ENCODE measurements at regions not wholly inside any gene's neighbourhood (a gene's known extent, or its start where the extent isn't known, plus 50 kb on each side); places are given as distances from the start of the nearest gene placed in this dataset.

DNA sequence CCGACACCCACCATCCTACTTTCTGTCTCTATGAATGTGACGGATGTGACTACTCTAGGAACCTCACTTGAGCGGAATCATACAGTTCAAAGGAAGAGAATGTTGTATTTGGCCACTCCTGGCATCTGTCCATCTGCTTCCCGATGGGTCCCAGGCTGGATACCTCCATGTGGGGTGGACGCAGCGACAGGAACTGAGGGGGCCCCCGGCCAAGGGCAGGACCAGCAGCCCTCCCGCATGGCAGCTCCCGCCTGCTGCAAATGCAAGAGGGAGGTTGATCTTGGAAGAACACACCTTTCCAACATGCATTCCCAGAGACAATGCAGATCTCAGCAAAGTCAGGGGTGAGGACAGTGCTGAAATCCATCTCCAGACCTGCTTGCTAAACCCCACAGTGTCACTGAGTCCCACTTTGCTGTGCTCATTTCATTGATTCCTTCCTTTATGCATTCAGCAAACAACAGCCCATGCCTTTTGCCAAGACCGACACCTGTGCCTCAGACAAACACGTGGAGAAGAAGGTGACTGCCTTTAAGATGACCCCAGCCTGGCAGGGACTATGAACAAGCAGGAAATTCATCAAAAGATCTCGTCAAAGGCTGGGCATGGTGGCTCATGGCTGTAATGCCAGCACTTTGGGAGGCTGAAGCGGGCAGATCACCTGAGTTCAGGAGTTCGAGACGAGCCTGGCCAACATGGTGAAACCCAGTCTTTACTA is 246.2 kb downstream of the CTTN start:
- no peak overlapping the region for H3K27ac Mint-ChIP-seq
- H3K9me3 Mint-ChIP-seq, result peaks cover 3% of the 10 kb centered on the region
- H3K36me3 Mint-ChIP-seq, result no peaks in the 10 kb centered on the region
- no peaks in the 10 kb centered on the region for H3K4me1 Mint-ChIP-seq
- ATAC-seq, result no peak
- no peak overlapping the region for H3K4me3 Mint-ChIP-seq
- peaks cover 39% of the 10 kb centered on the region for H3K27me3 Mint-ChIP-seq

DNA sequence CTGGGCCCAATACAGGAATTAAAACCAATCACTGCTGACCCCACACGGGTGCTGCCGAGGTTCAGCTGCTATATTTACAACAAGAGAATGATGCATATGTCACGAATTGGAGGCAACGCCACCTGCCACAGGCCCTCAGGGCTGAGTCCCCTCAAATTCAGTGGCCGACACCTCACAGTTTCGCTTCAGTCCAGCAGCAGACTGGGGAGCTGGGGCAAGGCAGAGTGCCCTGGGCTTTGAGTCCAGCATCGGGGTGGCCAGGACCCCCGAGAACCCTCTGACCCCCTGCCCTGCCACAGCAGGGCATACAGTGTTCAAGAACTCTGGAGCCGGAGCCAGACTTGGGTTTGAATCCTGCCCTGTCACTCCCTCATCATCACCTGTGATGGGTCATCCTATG is 247.2 kb downstream of the CTTN start:
- no peaks in the 10 kb centered on the region for H3K4me1 Mint-ChIP-seq
- H3K27ac Mint-ChIP-seq, result no peak overlapping the region
- ATAC-seq, result no peak
- H3K27me3 Mint-ChIP-seq, result peaks cover 39% of the 10 kb centered on the region
- peaks cover 3% of the 10 kb centered on the region for H3K9me3 Mint-ChIP-seq
- H3K36me3 Mint-ChIP-seq, result no peaks in the 10 kb centered on the region
- H3K4me3 Mint-ChIP-seq, result no peak overlapping the region

DNA sequence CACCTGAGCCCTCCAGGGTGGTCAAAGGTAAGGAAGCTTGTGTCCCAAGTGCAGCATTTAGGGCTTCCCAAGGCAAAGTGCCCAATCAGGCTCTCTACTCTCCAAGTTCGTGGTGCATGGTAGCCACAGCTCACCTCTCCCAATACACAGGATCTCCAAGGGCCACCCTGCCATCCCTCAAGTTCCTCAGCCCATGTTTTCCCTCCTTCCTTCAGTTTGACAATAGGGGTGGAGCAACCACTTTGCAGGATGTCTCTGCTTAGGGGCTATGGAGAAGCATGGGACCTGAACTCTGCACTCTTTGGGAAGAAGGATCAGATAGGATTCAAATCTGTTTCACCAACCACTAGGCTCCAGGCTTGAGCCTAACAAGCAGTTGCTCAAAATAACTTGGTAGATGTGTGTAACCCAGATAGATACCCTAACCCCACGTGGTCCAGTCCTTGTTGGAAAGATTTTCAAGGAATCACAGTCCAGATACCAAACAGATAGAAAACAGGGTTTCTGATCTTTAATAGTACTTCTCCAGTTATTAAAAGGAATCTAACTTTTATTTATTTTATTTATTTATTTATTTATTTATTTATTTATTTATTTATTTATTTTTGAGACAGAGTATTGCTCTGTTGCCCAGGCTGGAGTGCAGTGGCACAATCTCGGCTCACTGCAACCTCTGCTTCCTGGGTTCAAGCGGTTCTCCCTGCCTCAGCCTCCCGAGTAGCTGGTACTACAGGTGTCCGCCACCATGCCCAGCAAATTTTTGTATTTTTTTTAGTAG is 248.1 kb downstream of the CTTN start:
- Mint-ChIP-seq H3K4me1 (no peaks in the 10 kb centered on the region), H3K9me3 (peaks cover 3% of the 10 kb centered on the region), H3K36me3 (no peaks in the 10 kb centered on the region), H3K4me3 (no peak overlapping the region), H3K27ac (no peak overlapping the region), H3K27me3 (peaks cover 39% of the 10 kb centered on the region)
- ATAC-seq, result no peak

DNA sequence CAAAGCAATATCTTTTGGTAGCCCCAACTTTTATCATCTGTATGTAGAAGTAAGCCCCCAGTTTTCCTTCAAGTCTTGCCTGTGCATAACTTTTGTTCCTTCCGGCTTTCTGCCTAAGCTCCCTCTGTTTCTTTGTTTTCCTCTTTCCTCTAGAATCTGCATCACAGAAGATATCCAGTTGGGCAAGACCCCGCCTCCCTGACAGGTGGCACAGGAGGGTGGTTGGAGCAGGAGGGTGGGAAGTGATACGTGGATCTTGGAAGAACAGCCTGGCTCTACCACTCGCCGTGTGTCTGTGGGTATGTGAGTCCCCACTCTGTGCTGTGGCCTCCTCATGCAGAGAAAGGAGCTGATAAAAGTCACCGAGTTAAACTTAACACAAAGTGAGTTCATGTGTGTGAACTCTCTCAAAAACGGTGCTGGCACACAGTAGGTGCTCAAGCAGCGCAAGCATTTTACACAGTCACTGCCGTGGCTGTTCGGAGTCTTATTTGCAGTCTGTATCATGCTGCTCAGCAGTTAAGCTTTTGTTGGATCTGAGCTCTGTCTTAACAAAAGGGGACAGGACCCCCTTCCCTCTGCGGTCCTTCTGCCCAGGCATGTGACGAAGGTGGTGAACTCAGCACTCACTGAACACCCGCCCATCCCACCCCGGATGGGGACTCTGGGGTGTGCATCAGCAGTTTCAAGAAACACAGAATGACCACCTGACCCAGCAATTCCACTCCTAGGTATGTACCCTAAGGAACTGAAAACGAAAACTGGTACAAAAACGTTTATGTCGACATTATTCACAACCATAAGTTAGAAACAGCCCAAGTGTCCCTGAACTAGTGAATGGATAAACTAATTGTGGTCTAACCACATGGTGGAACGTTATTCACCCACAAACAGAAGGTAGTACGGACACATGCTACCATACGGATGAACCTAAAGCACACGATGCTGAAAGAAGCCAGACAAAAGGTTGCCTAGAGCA is 249.1 kb downstream of the CTTN start:
- no peak for ATAC-seq
- no peak overlapping the region for H3K27ac Mint-ChIP-seq
- H3K4me1 Mint-ChIP-seq, result no peaks in the 10 kb centered on the region
- H3K27me3 Mint-ChIP-seq, result peaks cover 39% of the 10 kb centered on the region
- no peaks in the 10 kb centered on the region for H3K36me3 Mint-ChIP-seq
- no peak overlapping the region for H3K4me3 Mint-ChIP-seq
- peaks cover 3% of the 10 kb centered on the region for H3K9me3 Mint-ChIP-seq

DNA sequence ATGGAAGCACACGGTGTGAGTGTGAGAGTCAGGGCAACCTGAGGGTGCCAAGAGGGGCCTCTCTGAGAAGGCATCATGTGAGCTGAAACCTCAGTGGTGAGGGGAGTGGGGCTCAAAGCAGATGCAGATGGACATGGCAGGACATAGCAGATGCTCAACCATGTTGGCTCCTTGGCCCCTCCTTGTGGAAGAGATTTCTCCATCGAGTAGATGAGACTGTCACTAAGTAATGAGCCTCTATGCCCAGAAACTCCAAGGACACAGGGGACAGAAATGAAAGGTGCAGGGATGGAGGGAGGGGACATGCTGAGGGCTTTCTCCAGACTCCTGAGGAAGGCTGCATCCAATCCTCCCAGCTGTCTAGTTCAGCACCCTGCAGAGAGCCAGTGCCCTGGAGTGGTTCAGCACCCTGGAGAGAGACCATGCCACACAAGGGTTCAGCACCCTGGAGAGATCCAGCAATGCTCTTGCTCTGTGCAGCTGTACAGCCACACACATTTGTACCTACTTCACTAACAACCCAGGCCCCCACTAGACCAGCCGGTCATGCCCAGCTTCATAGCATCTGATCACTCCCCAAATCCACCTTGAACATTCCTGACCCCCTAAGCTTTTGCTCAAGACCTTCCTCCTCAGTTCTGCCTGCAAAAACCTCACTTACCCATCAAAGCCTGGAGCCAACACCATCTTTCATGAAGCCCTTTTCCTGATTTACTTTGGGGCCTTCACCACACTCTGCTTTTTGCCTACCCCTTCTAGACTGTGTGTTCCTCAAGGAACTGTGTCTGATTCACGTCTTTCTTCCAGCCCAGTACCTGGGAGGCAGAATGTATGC is 252.0 kb downstream of the CTTN start:
- peaks cover 3% of the 10 kb centered on the region for H3K9me3 Mint-ChIP-seq
- ATAC-seq, result peak; percentile 55
- H3K4me3 Mint-ChIP-seq, result no peak overlapping the region
- H3K4me1 Mint-ChIP-seq, result no peaks in the 10 kb centered on the region
- H3K27me3 Mint-ChIP-seq, result peaks cover 20% of the 10 kb centered on the region
- no peak overlapping the region for H3K27ac Mint-ChIP-seq
- no peaks in the 10 kb centered on the region for H3K36me3 Mint-ChIP-seq

DNA sequence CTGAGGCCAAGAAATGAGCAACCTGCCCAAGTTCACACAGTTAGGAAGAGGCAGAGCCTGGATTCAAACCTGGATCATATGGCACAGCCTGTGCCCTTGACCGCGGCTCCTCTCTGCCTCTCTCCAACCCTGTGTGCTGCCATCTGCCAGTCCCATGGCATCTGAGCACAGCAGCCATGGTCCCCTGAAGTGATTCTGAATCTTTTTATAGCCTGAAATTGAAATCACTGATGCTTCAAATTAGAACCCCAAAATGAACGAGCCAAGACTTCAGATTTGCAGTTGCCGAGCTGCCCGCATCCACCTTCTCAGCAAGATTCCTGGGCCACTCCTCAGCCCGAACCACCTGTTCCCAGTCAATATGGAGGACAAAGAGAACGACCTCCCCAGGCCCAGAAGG is 252.7 kb downstream of the CTTN start:
- Mint-ChIP-seq H3K4me3 (no peak overlapping the region), H3K27ac (no peak overlapping the region), H3K4me1 (no peaks in the 10 kb centered on the region), H3K9me3 (peaks cover 3% of the 10 kb centered on the region), H3K36me3 (no peaks in the 10 kb centered on the region), H3K27me3 (peaks cover 16% of the 10 kb centered on the region)
- ATAC-seq, result no peak

DNA sequence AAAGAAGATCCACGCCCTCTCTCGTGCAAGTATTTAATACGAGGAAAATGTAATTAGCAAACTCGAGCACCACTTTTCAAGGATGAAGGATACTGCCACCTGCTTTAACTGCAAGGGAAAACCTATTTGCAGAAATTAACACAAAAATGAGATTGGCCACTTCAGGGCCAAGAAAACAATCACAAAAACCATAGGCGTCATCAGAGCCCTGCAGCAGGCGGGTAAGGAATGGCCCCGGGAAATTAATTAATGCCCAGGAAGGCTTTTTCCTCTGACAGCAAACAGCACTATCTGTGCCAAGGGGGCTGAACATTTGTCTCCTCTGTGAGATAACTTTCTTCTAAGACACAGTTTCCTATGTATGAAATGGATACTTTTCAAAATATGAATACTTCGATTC is 255.7 kb downstream of the CTTN start:
- no peaks in the 10 kb centered on the region for H3K36me3 Mint-ChIP-seq
- no peaks in the 10 kb centered on the region for H3K4me1 Mint-ChIP-seq

DNA sequence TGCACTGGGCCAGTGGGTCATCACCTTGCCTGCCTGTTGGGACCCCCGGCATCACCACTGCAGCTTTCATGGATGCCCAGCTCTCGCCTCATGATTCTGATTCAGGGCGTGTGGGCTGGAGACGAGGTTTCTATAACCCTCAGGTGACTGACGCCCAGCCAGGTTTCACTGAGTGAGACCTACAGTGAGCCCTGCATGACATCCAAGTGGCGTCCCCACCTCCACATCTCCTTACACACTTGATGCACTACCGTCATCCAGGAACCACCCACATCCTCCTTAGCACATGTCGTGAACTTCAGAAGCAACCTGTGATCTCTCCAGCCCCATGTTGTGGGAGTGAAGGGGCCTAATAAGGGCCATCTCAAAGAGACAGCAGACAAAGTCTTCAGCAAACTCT is 257.5 kb downstream of the CTTN start:
- ATAC-seq, result no peak
- H3K36me3 Mint-ChIP-seq, result no peaks in the 10 kb centered on the region

More for the DNA sequence above, 255.7 kb downstream of the CTTN start:
- Mint-ChIP-seq H3K4me3 (no peak overlapping the region), H3K9me3 (peaks cover 3% of the 10 kb centered on the region), H3K27ac (no peak overlapping the region), H3K27me3 (peaks cover 9% of the 10 kb centered on the region)
- ATAC-seq, result no peak

DNA sequence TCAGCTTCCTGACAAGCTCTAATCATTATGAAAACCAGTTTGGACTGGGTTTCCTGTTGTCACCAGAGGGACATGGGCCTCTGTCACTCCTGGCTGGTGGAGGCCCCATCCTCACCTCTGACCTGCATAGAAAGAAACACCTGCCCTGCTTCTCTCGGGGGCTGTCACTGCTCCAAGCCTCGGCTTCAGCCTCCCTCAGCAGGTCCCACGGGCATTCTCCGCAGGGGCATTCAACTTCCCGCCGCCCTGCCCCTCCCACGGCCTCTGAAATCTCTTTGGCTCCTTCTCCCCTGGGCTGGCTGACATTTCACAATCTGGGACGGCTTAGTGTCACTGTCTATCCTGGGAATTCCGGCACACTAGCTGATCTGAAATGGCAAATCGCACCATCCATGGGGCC is 257.9 kb downstream of the CTTN start:
- Mint-ChIP-seq H3K4me1 (no peaks in the 10 kb centered on the region), H3K9me3 (peaks cover 3% of the 10 kb centered on the region), H3K36me3 (no peaks in the 10 kb centered on the region), H3K4me3 (no peak overlapping the region), H3K27me3 (peaks cover 26% of the 10 kb centered on the region), H3K27ac (no peak overlapping the region)
- ATAC-seq, result no peak

More for the DNA sequence above, 257.5 kb downstream of the CTTN start:
- Mint-ChIP-seq H3K27ac (no peak overlapping the region), H3K4me3 (no peak overlapping the region), H3K9me3 (peaks cover 3% of the 10 kb centered on the region), H3K27me3 (peaks cover 22% of the 10 kb centered on the region), H3K4me1 (no peaks in the 10 kb centered on the region)

DNA sequence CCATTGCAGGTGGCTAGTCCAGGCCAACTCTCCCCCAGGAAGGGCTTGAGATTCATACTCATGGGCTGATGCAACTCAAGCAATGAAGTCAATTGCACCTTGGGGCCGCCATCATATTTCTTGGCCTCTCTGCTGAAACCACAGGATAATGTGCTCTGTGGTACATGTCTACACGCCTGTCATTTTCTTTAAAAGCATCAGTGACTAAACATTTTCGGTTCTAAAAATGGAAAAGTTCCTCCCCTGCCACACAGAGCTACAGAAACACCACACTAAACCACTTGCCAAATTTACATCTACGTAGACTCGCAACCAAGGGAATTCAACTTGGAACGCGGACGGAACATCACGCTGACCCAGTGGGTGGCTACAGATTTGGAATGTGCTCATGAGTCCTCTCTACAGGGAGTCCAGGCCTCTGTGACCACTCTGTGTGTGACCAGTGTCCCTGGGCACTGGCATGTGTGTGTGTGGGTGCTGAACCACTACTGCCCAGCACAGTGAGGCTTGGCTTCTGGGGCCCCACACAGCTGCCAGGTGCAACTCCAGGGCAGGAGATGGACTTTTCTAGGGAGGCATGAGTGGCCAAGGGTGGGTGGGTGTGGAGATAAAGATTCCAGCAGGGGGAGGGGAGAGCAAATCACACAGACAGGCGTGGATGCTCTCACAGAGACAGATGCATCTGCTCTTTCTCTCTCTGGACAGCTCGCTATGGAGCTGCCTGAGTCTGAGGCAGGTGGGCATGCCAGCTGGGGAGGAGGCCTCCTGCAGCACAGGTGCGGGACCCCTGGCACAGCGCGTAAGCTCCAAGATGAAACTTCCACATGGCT is 261.9 kb downstream of the CTTN start:
- no peak overlapping the region for H3K27ac Mint-ChIP-seq
- H3K36me3 Mint-ChIP-seq, result no peaks in the 10 kb centered on the region
- ATAC-seq, result no peak
- no peaks in the 10 kb centered on the region for H3K4me1 Mint-ChIP-seq
- no peak overlapping the region for H3K4me3 Mint-ChIP-seq
- H3K27me3 Mint-ChIP-seq, result peaks cover 56% of the 10 kb centered on the region
- peaks cover 3% of the 10 kb centered on the region for H3K9me3 Mint-ChIP-seq

DNA sequence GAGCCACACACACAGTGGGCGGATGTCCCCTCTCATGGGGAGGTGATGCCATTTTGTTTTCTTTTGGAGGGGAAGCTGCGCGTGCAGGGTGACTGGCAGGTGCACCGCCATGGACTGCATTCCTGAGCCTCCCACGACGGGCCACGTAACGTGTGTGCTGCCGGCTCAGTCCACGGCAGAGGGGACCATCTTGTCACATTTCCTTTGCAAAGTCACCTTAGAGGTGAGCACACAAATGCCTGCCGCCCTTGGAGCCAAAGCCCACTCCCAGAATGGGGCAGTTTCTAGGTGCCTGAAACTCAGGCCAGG is 262.5 kb downstream of the CTTN start:
- H3K4me1 Mint-ChIP-seq, result no peaks in the 10 kb centered on the region
- H3K27me3 Mint-ChIP-seq, result peaks cover 57% of the 10 kb centered on the region
- no peak overlapping the region for H3K4me3 Mint-ChIP-seq
- peaks cover 3% of the 10 kb centered on the region for H3K9me3 Mint-ChIP-seq
- no peak for ATAC-seq
- no peaks in the 10 kb centered on the region for H3K36me3 Mint-ChIP-seq
- H3K27ac Mint-ChIP-seq, result no peak overlapping the region

DNA sequence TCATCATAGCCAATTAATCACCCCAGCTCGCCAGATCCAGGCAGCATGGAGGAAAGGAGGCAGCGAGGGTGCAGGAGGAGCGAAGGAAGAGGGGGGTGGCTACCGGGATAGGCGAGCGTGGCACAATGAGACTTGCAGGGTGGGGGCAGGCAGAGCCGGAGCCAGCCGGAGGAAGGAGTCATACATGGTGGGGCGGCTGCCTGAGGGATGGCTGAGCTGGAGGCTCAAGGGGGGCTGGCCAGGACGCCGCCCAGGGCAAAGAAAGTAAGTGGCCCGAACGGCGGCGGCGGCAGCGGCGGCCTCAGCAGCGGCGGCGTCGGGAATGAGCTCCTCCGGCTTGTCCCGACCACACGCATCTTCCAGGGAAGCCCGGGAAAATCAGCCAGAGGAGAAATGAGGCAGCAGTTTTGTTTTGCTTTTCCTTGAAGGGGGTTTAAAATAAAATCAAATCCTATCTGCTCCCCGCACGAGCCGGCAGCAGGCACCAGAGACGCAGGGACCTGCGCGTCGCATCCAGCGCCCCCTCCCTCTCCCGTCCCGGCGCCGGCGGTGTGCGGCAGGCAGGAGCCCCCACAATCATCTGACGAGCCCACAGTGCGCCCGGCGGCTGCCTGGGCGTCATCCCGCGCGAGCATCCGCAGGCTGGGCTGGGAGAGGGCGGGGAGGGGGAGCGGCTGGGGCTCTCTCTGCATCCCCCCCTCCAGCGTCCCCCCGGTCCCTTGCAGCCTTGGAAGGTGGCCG is 263.6 kb downstream of the CTTN start:
- Mint-ChIP-seq H3K4me3 (no peak overlapping the region), H3K36me3 (no peaks in the 10 kb centered on the region), H3K9me3 (peaks cover 3% of the 10 kb centered on the region), H3K27me3 (peaks cover 62% of the 10 kb centered on the region), H3K27ac (no peak overlapping the region), H3K4me1 (no peaks in the 10 kb centered on the region)
- ATAC-seq, result no peak

DNA sequence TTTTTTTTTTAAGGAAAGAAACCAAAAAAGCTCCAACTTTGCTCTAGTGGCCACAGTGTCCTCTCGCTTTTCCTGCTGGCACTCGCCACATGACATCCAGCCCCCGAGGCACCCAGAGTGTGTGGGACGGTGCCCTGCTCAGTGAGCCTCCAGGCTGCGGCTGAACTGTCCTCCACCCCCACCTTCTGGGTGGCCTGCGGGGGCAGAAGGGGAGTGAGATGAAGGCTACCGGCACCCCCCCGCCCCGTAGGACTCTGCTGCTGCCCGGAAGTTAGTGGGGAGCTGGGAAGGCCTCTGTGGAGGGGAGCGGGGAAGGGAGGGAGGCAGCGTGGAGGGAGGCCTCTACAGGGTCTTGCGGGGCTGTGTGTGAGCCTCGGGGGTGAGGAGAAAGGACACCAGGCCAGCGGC is 264.4 kb downstream of the CTTN start:
- ATAC-seq, result no peak
- peaks cover 61% of the 10 kb centered on the region for H3K27me3 Mint-ChIP-seq
- no peak overlapping the region for H3K27ac Mint-ChIP-seq
- H3K4me3 Mint-ChIP-seq, result no peak overlapping the region
- no peaks in the 10 kb centered on the region for H3K36me3 Mint-ChIP-seq
- no peaks in the 10 kb centered on the region for H3K4me1 Mint-ChIP-seq
- H3K9me3 Mint-ChIP-seq, result peaks cover 3% of the 10 kb centered on the region

Data from stimulated activated memory B cell treated with anti-CD40 and anti-IgM and Interleukin-4, amounts not matched to agents 10 μg/mL and 1 μg/mL and 100 μg/mL, for 72 hours (primary cell).